Upper lobe of left lung (tissue), 6 donors: ENCODE measurements at regions not wholly inside any gene's neighbourhood (a gene's known extent, or its start where the extent isn't known, plus 50 kb on each side); places are given as distances from the start of the nearest gene placed in this dataset.

ENCODE experiments used
- ATAC-seq, 2 donors: fragments of 200-7000 bp; cut with Tn5 transposase; one replicate each; pipeline ENCODE4 v1.9.1; 2022; ENCODE audit warnings: mild to moderate bottlenecking in 2 of 2, moderate library complexity in 2 of 2; ENCODE audit not compliant: low FRiP score in 2 of 2
- DNase-seq, 2 donors: peaks; one replicate each; pipeline ENCODE4 v3.0.0-alpha.2; 2019 to 2020
- H3K27ac ChIP-seq, 4 donors: fragments of 200-600 bp; sonication (generic); one replicate each; pipeline ENCODE4 v1.5.1; 2016 to 2019
- H3K27me3 ChIP-seq, 4 donors: fragments of 200-600 bp; sonication (generic); one replicate each; pipeline ENCODE4 v1.5.1; 2017 to 2019
- H3K36me3 ChIP-seq, 4 donors: fragments of 200-600 bp; sonication (generic); one replicate each; pipeline ENCODE4 v1.5.1; 2016 to 2019
- H3K4me1 ChIP-seq, 4 donors: fragments of 200-600 bp; sonication (generic); one replicate each; pipeline ENCODE4 v1.5.1; 2018 to 2019
- H3K4me3 ChIP-seq, 4 donors: fragments of 200-600 bp; sonication (generic); one replicate each; pipeline ENCODE4 v1.5.1; 2017 to 2019; ENCODE audit warnings: mild to moderate bottlenecking in 2 of 4, moderate library complexity in 1 of 4
- H3K9me3 ChIP-seq, 4 donors: fragments of 200-600 bp; sonication (generic); one replicate each; pipeline ENCODE4 v1.5.1; 2018 to 2019
- EP300 ChIP-seq, 4 donors: sonication (generic); formaldehyde crosslinking; IDR thresholded peaks; one replicate each; pipeline ENCODE4 v1.5.1; 2017; ENCODE audit warnings: antibody characterized with exemption in 4 of 4, control low read depth in 2 of 4
- POLR2A ChIP-seq, 4 donors: fragments of 450-650 bp; IDR thresholded peaks; one replicate each; pipeline ENCODE4 v1.5.1; 2016 to 2017; ENCODE audit warnings: antibody characterized with exemption in 4 of 4, mild to moderate bottlenecking in 2 of 4
- POLR2AphosphoS5 ChIP-seq, 2 donors: sonication (generic); formaldehyde crosslinking; IDR thresholded peaks; one replicate each; pipeline ENCODE4 v1.5.1; 2017; ENCODE audit warnings: antibody characterized with exemption in 2 of 2
- WGBS, 2 donors: methylation state at CpG; one replicate each; pipeline ENCODE4 v1.1.5; 2017 to 2018; 5-methylcytosine and 5-hydroxymethylcytosine counted together
- TF ChIP-seq, protein P1 (sequence below), 6 experiments: fragments of 450-650 bp in 4 of 6; fragments of 200-600 bp in 2 of 6; sonication (generic) in 2 of 6; IDR thresholded peaks; one replicate each; pipeline ENCODE4 v1.5.1; 2016 to 2019; ENCODE audit warnings: antibody characterized with exemption in 6 of 6
- donor health status: DM: no; HTN: no; CAD: no; lungs with moderate emphysema.
- donor health status: DM: no; HTN: yes; CAD: no; lungs with severe emphysema.

DNA sequence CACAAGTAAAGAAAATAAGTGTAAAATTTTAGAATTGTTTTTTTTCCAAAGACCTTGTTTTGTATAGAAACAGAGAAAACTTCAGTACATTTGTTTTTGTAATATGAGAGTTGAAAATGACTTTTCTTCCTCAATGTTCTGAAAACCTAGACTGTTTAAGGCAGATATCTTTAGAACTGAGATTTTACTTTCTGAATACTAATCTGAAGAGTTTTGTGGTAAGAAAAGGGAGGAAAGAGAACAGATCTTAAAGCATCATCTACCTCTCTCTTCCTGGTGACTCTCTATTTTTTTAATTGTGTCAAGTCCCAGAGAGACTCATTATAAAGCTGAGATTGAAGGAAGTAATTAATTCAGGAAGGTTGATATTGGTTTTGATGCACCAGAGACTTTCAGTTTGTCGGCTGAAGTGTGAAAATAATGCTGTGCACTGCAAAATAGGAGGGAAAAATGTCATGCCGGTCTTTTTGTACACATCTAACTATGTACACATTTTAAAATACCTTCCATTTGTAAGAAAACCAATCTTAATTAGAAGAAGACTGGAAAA lies 142.1 kb upstream of the NAALADL2 start:
- H3K4me3 ChIP-seq, result no peak overlapping the region

DNA sequence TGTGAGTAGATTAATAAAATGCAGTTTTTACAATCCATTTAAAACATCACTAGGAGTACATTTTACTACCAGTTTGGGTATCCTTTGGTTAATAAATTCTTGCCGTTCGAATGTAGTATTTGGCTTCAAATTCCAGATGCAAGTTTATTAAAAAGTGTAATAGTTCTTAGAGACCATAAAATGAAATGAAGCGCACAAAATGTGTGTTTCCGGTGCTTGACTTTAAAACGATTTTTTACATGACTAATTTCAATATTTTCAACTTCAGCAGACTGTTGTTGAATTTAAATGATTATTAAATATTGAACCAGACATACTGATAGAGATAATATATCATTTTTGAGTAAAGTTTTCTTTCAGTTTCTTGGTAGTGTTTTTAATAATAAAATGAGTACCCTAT lies 138.4 kb upstream of the NAALADL2 start:
- ATAC-seq (no peak), DNase-seq (no peak)
- no peaks in the 10 kb centered on the region for H3K36me3 ChIP-seq
- WGBS, 2 donors, result 92% methylated on average over 5 of the region's 5 CpGs
- TF ChIP-seq EP300 (IDR thresholded peaks at IDR 0.05), result no peak
- TF ChIP-seq, protein P1, sequence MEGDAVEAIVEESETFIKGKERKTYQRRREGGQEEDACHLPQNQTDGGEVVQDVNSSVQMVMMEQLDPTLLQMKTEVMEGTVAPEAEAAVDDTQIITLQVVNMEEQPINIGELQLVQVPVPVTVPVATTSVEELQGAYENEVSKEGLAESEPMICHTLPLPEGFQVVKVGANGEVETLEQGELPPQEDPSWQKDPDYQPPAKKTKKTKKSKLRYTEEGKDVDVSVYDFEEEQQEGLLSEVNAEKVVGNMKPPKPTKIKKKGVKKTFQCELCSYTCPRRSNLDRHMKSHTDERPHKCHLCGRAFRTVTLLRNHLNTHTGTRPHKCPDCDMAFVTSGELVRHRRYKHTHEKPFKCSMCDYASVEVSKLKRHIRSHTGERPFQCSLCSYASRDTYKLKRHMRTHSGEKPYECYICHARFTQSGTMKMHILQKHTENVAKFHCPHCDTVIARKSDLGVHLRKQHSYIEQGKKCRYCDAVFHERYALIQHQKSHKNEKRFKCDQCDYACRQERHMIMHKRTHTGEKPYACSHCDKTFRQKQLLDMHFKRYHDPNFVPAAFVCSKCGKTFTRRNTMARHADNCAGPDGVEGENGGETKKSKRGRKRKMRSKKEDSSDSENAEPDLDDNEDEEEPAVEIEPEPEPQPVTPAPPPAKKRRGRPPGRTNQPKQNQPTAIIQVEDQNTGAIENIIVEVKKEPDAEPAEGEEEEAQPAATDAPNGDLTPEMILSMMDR (IDR thresholded peaks at IDR 0.05), result no peak
- TF ChIP-seq POLR2AphosphoS5 (IDR thresholded peaks at IDR 0.05), result no peak
- no peak for TF ChIP-seq POLR2A (IDR thresholded peaks at IDR 0.05)
- H3K4me3 ChIP-seq, result no peak overlapping the region
- H3K9me3 ChIP-seq, result no peaks in the 10 kb centered on the region
- no peaks in the 10 kb centered on the region for H3K4me1 ChIP-seq
- H3K27me3 ChIP-seq, result no peaks in the 10 kb centered on the region
- H3K27ac ChIP-seq, result no peak overlapping the region

More for the DNA sequence above, 142.1 kb upstream of the NAALADL2 start:
- TF ChIP-seq EP300 (IDR thresholded peaks at IDR 0.05), result no peak
- TF ChIP-seq, protein P1 (IDR thresholded peaks at IDR 0.05), result no peak
- TF ChIP-seq POLR2A (IDR thresholded peaks at IDR 0.05), result no peak
- TF ChIP-seq POLR2AphosphoS5 (IDR thresholded peaks at IDR 0.05), result no peak
- WGBS, 2 donors, result 85 to 89% methylated on average over 2 of the region's 2 CpGs
- Histone ChIP-seq H3K4me1 (no peaks in the 10 kb centered on the region), H3K36me3 (no peaks in the 10 kb centered on the region), H3K27me3 (no peaks in the 10 kb centered on the region), H3K9me3 (no peaks in the 10 kb centered on the region), H3K27ac (no peak overlapping the region)
- ATAC-seq (no peak), DNase-seq (no peak)

DNA sequence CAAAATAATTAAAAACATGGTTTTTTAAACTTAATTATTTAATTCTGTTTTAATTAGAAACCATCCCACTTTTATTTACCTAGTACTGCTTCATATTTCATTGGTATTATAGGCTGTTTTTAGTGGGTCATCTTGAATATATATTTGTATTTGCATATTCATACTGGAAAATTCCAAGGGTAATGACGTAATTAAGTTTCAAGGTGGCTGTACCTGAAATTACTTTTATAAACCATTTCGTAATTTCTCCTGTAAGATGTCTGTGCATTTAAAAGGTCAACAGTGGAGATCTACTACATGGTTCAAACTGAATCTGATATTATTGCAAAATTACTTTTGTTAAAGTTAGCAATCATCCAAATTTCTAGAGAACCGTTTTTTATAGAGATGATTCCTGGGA lies 133.8 kb upstream of the NAALADL2 start:
- no peak overlapping the region for H3K27ac ChIP-seq
- no peak for ATAC-seq
- TF ChIP-seq POLR2A (IDR thresholded peaks at IDR 0.05), result no peak
- no peak for TF ChIP-seq POLR2AphosphoS5 (IDR thresholded peaks at IDR 0.05)
- no peak for TF ChIP-seq EP300 (IDR thresholded peaks at IDR 0.05)
- TF ChIP-seq, protein P1 (IDR thresholded peaks at IDR 0.05), result no peak
- no peak for DNase-seq
- H3K4me3 ChIP-seq, result no peak overlapping the region
- no peaks in the 10 kb centered on the region for H3K36me3 ChIP-seq
- H3K9me3 ChIP-seq, result no peaks in the 10 kb centered on the region
- 83 to 90% methylated on average over 3 of the region's 3 CpGs for whole genome bisulfite sequencing, 2 donors
- no peaks in the 10 kb centered on the region for H3K27me3 ChIP-seq
- H3K4me1 ChIP-seq, result no peaks in the 10 kb centered on the region

DNA sequence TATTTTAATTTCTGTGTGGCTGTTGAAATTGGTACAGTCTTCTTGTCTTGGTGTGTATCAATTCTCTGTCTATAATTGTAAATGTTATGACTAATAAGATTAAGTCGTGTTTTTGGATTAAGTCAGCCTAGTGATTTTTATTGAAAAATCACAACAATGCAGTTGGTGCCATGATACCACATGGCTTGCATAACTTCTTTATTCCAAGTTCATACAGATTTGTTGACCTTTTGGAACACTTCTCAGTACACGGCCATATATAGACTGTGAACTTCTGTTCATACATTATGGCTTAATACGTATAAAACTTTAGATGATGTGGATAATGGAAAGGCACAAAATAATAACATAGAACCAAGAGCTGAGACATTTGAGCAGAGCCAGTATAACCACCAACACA lies 121.2 kb upstream of the NAALADL2 start:
- no peak for DNase-seq
- no peak overlapping the region for H3K4me3 ChIP-seq
- no peak overlapping the region for H3K27ac ChIP-seq
- H3K27me3 ChIP-seq, result no peaks in the 10 kb centered on the region
- 81 to 83% methylated on average over 3 of the region's 3 CpGs for WGBS, 2 donors
- no peaks in the 10 kb centered on the region for H3K4me1 ChIP-seq
- no peaks in the 10 kb centered on the region for H3K36me3 ChIP-seq
- H3K9me3 ChIP-seq, result peaks cover 0 to 12% (median 0%) of the 10 kb centered on the region in 4 donors
- TF ChIP-seq POLR2A (IDR thresholded peaks at IDR 0.05), result no peak
- TF ChIP-seq POLR2AphosphoS5 (IDR thresholded peaks at IDR 0.05), result no peak
- no peak for TF ChIP-seq EP300 (IDR thresholded peaks at IDR 0.05)
- TF ChIP-seq, protein P1 (IDR thresholded peaks at IDR 0.05), result no peak
- no peak for ATAC-seq

DNA sequence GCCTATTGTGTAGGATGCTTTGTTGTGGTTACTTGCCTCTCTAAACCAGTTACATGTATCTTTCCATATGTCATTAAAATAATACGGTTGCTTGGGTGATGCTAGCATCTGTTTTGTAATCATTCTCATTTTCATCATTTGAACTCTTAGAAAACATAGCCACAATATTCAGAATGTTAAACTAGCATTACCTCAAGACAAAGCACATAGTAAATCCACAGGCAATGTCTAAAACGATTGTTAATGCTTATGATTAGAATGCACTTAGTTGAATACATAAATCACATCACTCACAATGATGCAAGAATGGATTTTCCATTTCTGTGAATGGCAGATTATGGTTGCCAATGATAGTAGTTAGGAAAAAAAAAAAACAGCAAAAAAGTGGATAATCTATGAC lies 110.0 kb upstream of the NAALADL2 start:
- no peaks in the 10 kb centered on the region for H3K4me1 ChIP-seq
- no peak for ATAC-seq
- peaks cover 0 to 8% (median 5%) of the 10 kb centered on the region in 4 donors for H3K9me3 ChIP-seq
- TF ChIP-seq POLR2AphosphoS5 (IDR thresholded peaks at IDR 0.05) (no peak), EP300 (IDR thresholded peaks at IDR 0.05) (no peak)
- H3K4me3 ChIP-seq, result no peak overlapping the region
- no peaks in the 10 kb centered on the region for H3K27me3 ChIP-seq
- DNase-seq, result no peak
- 86 to 89% methylated on average over 2 of the region's 2 CpGs for WGBS, 2 donors
- H3K27ac ChIP-seq, result no peak overlapping the region
- no peaks in the 10 kb centered on the region for H3K36me3 ChIP-seq
